Endothelial cell of hepatic sinusoid (primary cell): ENCODE measurements at regions not wholly inside any gene's neighbourhood (a gene's known extent, or its start where the extent isn't known, plus 50 kb on each side); places are given as distances from the start of the nearest gene placed in this dataset.

Source experiments
- in situ Hi-C: cut with HindIII; loops from 2 replicates; pipeline ENCODE4 v1.10.0; 2017; ENCODE audit warnings: low sequenced_read_pairs

DNA sequence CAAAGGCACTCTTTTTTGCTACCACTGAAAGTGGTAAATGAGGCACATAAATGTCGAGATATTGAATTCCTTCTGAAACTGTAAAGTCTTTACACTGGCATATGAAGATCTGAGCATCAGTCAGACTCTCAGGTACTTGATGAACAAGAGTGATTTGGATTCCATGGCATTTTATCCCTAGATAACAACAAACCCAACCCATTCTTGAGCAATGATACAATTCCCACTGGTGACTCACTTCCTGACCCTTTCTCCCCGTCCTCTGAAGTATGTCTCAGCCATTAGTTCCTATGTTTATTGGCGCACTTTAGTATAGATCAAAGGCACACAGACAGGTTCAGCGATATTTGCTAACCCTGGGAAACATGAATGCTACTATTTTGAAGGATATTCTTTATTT lies 147.0 kb upstream of the RBFOX1 start:
- in situ Hi-C loops: no loop called here

DNA sequence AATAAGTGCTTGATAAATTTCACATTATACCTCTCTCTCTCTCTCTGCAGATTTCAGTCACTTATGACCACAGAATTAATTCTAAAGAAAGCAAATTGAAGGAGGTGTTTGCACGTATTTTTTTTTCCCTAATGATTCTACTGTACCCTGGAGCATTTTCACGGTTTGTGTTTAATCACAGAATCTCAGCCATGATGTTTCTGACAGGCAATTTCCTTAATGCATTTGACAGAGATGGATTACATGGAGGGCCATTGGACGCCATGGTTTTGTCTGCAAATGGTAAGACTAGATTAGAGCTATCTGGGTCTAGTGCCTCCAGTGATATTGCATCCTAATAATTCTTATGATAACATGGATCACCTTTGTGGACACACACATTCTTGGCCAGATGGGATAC lies 147.5 kb upstream of the RBFOX1 start:
- in situ Hi-C loops: no loop called here

DNA sequence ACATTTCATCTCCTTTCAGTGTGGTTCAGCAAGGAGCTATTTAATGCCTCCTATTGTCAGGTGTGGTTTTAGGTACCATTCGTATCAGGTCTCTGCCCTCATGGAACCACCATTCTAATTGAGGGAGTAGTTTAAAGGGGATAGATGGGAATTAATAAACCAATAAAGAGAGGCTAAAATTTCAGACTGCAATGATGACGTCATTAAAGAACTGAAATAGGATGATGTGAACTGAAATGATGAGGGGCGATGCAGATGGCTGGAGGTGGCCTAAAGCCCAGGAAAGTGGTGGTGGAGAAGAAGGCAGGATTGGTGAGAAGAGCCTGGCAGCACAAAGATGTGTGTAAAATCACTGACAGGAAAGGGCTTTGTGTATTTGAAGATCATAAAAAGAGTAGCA lies 148.9 kb upstream of the RBFOX1 start:
- in situ Hi-C loops: no loop called here

DNA sequence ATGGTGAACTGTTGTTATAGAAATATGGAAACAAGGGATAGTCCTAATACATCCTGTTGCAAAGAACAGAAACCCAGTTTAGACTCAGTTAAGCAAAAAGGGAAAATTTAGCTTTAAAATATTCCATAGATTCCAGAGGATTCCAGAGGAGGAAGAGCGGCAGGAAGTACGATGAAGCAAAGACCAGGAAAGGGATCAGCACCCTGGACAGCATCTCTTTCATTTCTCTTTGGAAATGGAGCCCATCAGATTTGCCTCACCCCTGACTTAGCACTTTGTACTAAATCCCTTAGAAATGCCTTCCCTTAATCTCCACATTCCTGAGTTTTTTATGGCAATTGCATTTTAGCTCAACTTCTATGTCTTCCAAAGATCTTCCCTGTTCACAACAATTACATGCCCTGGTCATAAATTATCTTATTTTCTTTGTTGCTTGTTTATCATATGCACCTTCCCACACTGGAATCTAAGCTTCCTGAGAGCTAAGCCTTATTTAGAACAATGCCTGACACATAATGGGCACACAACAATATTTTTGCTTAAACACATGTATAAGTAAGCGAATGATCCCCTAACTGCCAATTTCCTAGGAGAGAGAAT lies 150.0 kb upstream of the RBFOX1 start:
- in situ Hi-C loops: no loop called here

DNA sequence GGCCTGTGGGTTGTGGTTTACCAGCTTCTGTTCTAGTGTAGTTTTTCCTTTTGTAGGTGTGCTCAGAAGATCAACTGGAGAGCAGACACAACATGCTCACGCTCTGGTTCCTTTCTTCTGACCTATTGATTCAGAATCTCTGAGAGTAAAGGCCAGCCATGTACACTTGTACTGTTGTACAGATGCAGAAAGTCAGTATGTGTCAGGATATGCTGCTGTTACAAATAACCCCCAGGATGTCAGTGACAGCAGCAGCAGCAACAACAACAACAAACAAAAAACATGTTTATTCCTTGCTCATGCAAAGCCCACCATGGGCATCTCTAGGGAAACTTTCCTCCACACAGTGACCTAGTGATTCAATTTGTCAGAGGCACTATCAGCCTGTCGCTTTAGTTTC lies 154.8 kb upstream of the RBFOX1 start:
- in situ Hi-C loops: no loop called here

DNA sequence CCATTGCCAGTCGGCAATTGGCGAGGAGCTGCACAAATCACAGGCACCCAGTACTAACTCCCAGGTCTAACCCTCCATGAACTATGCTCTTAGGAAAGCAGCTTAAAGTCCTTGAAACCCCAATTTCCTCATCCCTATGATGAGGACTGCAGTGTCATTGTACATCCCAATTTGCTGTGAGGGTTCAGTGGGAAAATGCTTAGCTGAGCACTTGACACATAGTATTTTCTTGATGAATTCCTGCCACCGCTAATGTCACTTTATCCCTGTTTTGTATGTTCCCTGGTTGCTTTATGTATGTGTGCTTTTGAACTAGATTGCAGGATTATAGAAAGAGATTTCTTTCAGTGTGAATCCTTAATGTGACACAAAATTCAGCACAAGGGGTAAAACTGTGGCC lies 161.5 kb upstream of the RBFOX1 start:
- in situ Hi-C loops: no loop called here

DNA sequence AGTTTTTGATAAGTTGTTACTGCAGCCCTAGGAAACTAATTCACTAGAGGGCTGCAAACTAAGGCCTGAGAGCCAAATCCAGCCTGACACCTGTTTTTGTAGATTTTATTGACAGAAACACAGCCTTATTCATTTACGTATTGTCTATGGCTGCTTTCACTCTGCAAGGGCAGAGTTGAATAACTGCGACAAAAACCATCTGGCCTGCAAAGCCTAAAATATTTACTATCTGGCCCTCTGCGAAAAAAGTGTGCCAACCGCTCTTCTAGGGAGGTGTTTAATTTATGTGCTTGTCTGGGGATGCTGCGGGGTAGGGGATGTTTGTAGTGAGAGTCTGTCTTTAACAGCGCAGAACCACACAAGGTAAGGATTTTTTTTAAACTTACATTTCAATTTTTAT lies 165.0 kb upstream of the RBFOX1 start:
- in situ Hi-C loops: no loop called here

DNA sequence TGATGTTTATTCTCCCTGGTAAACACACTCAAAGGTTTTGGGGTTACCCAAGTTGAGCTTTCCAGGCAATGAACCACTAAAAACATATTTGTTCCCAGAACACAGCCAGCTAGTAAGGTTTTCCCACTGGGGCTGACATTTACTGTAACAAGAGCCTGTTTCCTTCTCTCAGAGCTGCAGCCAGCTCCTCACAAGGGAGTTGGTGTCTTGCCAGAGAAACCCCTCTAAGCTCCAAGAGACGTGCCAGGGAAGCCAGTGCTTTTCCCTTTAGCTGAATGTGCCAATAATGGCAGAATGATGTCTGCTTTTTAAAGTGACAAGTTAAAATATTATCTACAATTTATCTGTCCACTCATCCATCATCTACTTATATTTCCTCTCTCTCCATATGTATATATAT lies 170.8 kb upstream of the RBFOX1 start:
- in situ Hi-C loops: no loop called here

DNA sequence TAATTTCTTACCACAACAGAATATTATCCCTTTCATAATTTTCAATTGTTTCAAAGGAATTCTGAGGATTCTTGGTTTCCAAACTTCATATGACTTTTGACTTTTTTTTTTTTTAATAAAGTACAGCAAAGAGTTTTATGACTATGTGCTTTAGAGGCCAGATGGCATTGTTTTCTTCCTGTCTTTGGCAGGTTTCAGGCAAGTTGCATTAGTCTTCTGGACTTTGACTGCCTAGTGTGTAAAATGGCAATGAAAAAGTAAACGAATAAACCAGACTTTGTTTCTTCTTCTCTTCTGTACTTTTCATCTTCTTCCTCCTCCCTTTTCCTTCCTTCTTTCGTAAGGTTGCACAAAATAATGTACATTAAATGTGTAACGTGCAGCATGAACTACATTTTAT lies 172.6 kb upstream of the RBFOX1 start:
- in situ Hi-C loops: no loop called here

DNA sequence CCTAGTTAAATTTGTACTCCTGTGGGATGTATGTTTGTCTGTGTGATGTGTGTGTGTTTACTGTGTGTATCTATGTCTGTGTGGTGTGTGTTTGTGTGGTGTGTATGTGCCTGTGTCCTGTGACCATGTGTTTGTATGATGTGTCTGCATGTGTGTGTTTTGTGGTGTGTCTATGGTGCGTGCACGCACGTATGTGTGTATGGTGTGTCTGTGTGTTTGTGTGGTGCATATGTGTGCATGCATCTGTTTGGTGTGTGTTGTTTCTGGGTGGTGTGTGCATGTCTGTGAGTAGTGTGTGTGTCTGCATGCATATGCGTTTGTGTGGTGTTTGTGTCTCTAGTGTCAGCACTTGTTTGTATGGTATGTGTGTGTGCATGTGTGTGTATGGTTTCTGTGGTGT lies 174.2 kb upstream of the RBFOX1 start:
- in situ Hi-C loops: no loop called here

DNA sequence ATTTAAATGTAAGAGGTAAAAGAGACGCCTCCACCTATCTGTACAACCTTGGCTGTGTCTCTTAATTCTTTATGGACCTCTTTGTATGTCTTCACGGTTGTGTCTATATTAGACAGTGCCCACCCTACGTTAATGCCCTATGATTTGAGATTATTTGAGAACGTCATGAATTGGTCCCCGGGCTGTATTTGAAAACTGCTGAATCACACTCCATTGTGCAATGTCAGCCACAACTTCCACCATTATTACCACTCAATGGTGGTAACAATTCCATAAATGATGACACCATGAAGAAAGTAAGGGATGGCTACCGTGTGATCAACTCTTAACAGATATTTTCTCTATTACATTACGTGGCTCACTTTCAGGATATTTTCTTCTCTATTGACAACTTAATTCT lies 182.4 kb upstream of the RBFOX1 start:
- in situ Hi-C loops: no loop called here

DNA sequence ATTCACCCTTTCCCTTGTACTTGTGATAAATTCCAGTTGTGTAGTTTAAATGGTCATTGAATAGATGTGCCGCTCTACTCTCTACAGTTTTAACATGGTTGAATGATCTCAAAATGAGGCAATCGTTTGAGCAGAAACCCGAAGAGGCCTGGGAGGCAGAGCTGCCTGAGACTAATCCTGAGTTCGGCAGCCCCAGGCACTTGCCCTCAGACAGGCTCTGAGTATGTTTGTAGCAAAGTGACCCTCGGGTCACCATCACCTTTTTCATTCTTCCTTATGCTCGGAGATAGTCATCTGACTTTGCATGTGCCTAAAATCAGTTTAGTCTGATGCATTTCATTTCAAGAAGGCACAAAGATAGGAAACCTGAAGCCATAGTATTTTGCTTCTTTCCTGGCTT lies 184.0 kb upstream of the RBFOX1 start:
- in situ Hi-C loops: no loop called here

DNA sequence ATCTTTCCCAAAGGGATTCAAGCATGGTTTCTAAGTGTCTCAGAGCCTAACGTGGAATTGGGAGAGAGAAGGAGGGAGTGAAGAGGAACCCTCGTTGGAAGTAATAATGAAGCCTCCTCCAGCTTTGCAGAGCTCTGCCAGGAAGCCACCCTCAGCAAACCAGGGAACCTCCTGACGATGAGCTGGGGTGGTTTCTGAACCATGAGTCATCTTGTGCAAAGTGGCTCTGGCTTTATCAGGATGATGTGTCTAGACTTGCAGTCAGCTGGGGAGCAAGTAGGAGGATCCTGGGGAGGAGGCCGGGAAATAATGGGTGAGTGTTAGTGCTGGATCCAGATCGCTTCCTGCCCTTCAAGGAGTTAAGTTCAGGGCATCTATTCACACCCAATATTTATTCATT lies 191.7 kb upstream of the RBFOX1 start:
- in situ Hi-C loops: no loop called here

DNA sequence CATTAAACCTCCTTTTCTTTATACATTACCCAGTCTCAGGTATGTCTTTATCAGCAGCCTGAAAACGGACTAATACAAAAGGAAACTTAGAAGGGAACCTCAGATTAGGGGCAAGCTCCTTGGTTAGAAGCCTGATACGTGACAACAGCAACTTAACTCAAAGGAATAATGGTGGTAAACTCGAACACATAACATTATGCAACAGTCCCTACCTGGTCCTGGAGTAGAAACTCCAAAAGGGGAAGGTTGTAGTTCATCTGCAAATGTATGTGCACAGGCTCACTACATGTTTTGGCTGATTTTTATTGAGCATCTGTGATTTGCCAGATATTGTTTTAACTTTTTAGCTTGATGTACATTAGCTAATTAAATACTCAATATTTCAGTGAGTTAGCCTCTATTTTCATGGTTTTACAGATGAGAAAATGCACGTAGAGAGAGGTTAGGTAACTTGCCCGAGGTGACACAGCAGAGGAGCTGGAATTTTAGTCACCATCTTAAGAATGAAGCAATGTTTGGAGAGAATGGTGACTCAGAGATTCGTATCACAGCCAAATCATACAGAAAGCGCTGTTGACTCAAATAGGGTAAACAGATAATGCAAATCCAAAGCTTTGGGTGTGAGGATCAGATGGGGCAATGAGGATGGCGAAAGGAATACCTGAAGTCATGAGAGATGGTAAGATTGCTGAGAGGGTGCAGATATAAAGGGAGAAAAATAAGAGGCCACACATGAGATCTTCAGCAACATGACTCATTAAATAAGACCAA lies 194.9 kb upstream of the RBFOX1 start:
- in situ Hi-C loops: no loop called here

DNA sequence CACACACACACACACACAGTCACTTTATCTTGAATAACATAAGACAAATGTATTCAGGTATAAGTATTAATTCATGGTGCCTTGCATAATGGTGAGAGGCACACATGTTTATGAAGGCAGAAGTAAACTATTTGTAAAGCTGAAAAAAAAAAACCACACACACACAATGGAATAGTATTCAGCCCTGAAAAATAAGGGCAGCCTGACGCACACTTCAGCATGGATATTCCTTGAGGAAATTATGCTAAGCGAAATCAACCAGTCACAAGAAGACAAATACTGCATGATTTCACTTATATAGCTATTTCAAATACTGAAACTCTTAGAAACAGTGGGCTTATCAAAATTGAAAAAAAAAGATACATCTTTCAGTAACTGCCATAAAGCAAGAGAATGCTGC lies 200.2 kb upstream of the RBFOX1 start:
- in situ Hi-C loops: no loop called here

DNA sequence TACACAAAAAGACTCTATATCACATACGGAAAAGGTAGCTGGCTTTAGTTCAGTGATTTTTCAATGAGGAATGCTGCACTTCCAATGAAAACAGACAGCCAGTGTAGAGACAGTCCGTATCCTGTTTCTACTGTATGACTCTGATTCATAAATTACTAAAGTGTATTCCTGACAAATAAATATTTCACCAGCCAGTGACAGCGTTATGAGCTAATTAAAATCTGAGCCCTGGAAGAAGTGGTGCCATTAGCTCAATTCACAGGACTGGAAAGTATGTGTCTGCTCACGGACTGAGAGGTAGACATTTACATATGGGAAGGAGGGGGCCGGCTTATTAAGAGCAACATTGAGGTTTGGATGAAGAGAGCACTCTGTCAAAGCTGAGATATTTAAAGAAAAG lies 207.9 kb upstream of the RBFOX1 start:
- in situ Hi-C loops: no loop called here

DNA sequence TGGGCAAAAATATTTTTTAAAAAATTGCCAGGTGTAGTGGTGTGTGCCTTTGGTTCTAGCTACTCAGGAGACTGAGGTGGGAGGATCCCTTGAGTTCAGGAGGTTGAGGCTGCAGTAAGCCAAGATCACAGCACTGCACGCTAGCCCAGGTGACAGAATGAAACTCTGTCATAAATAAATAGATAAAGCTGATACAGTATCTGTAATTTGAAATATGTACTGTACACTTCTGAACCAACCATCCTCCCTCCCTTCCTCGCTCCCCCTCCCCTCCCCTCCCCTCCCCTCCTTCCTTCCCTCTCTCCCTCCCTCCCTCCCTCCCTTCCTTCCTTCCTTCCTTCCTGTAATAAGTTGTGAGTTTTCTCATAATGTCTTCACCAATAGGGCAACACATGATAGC lies 208.4 kb upstream of the RBFOX1 start:
- in situ Hi-C loops: no loop called here

DNA sequence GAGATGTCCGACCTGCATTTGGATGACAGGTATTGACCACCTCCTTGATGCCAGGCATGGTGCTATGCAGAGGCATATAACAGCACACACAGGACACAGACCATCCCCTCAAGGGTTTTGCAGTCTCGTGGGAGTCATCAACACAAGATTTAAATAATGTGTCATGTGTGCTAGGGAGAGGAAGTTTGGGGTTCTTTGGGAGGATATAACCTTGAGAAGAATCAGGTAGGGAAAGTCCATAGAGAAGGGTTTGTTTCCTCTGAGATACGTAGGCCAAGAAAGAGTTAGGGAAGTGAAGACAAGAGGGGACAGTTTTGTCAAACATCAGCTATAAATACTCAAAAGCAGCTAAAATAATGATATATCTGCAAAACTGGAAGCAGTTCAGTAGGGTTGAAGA lies 215.9 kb upstream of the RBFOX1 start:
- in situ Hi-C loops: no loop called here

DNA sequence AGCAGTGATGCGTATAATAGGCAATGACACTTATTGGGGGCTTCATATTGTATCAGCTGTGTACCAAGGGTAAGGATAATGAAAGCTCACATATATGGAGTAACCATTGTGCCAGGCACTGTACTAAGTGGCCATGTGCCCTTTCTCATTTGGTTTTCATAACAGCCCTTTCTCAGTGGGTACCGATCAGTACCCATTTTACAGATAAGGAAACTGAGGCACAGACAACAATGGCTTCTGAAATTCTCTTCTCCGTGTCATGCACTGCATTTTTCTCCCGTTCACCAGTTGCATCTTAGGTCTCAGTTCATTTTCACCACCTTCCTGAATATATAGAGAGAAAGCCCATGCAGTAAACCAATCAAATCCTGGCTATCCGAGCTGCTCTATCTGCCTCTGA lies 216.7 kb upstream of the RBFOX1 start:
- in situ Hi-C loops: no loop called here

DNA sequence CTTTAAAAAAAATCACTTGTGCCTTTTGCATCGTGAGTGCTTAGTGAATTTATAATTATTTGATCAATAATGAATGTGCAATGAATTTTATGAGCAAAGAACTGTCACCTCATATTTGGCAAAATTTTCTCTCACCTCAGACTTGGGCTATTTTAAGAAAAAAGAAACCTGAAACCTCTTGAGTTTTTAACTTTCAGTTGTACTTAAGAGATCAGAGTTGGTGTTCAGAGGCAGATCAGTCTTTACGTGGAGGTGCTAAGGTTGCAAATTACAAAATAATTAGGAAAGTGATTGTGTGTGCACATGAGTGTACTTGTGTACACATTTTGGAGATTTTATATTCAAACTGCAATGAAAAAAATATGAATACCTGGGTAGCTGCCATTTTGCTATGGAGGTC lies 218.7 kb upstream of the RBFOX1 start:
- in situ Hi-C loops: no loop called here

DNA sequence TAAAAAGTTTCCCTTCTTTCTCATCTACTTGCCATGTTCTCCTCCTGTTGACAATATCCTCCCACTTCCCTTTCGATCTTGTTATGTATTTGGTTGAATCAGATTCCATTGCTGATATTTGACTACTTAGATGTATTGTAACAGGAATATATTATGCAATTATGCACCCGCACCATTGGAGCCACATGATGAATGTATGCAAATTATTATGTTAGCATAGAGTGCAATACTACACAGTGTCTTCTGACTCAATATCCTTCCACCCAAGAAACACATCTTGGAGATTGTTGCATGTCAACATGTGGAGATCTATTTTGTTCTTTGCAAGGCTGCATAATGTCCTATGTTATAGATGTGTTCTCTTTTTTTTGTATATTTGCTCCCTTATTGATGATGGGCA lies 219.2 kb upstream of the RBFOX1 start:
- in situ Hi-C loops: no loop called here

DNA sequence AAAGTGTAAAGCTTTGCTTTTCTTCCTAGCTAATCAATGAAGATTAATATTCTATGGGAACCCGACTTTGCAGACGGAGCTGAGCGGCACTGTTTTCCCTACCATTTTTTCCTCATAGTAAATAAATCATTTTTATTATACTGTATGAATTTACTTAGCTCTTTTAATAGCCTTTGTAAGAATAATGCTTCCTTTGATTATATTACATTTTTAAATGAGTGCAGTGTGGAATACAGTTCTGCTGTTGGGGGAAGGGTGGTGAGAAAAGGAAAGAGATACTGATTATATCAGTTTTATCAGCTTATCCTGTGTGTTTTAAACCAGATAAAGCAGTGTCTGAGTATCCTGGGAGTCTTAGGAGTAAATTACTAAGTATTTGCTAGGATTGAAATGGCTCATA lies 221.4 kb upstream of the RBFOX1 start:
- in situ Hi-C loops: no loop called here

DNA sequence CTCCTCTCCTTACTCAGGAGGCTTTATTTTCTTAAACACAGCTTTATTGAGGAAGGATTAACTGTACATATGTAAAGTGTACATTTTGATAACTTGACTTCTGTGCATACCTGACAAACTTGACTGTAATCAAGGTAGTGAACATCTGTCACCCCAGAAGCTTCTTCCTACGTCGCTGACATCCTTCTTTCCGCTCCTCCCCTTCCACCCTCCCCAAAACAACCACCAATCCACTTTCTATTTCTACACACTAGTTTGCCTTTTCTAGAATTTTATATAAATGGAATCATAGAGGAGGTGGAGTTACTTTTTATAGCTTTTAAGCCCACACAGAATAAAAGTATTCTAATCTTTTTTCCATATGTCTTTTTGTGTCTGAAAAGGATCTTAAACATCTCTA lies 225.2 kb upstream of the RBFOX1 start:
- in situ Hi-C loops: no loop called here
